A204.1 (cell line): ENCODE measurements at regions not wholly inside any gene's neighbourhood (a gene's known extent, or its start where the extent isn't known, plus 50 kb on each side); places are given as distances from the start of the nearest gene placed in this dataset.
"Not testable (repeated sequence)": the region's sequence is repeated elsewhere in the genome, so short reads cannot be mapped to it uniquely, and the experiment has no call there.

Experiments used
- FAIRE-seq: peaks from 2 replicates; lab custom pipeline; 2012; peaks lifted over from hg19 to GRCh38; lab: Jason Lieb, UNC

GRCh38 chr10:37733822-37734221, 123.6 kb downstream of the ZNF248 start:
- no peak for FAIRE-seq

- FAIRE-seq, result no peak
These were observed 124.7 kb downstream of the ZNF248 start for GRCh38 chr10:37732685-37733084.

- no peak for FAIRE-seq
These were observed 128.6 kb downstream of the ZNF248 start for GRCh38 chr10:37728830-37729229.

- no peak for FAIRE-seq
These were observed 129.7 kb downstream of the ZNF248 start for GRCh38 chr10:37727491-37728352.

GRCh38 chr10:37721100-37721499, 136.3 kb downstream of the ZNF248 start:
- no peak for FAIRE-seq

GRCh38 chr10:37718060-37718459, 139.3 kb downstream of the ZNF248 start:
- not testable (repeated sequence) for FAIRE-seq

GRCh38 chr10:37713642-37714041, 143.8 kb downstream of the ZNF248 start:
- FAIRE-seq, result no peak

- no peak for FAIRE-seq
These were observed 144.3 kb downstream of the ZNF248 start for GRCh38 chr10:37713132-37713501.

GRCh38 chr10:37712489-37713131, 144.8 kb downstream of the ZNF248 start:
- FAIRE-seq, result no peak

GRCh38 chr10:37711617-37712488, 145.6 kb downstream of the ZNF248 start:
- FAIRE-seq, result no peak

GRCh38 chr10:37710831-37711616, 146.4 kb downstream of the ZNF248 start:
- FAIRE-seq, result no peak

GRCh38 chr10:37707829-37708578, 149.4 kb downstream of the ZNF248 start:
- no peak for FAIRE-seq

GRCh38 chr10:37704566-37704965, 152.8 kb downstream of the ZNF248 start:
- FAIRE-seq, result no peak

GRCh38 chr10:37703833-37704382, 153.5 kb downstream of the ZNF248 start:
- FAIRE-seq, result no peak

GRCh38 chr10:37703114-37703513, 154.3 kb downstream of the ZNF248 start:
- FAIRE-seq, result no peak

- FAIRE-seq, result no peak
These were observed 155.5 kb downstream of the ZNF248 start for GRCh38 chr10:37701781-37702493.

- no peak for FAIRE-seq
These were observed 156.3 kb downstream of the ZNF248 start for GRCh38 chr10:37700886-37701780.

GRCh38 chr10:37687581-37687980, 169.8 kb downstream of the ZNF248 start:
- no peak for FAIRE-seq
